ENCODE measurements at regions not wholly inside any gene's neighbourhood (a gene's known extent, or its start where the extent isn't known, plus 50 kb on each side); places are given as distances from the start of the nearest gene placed in this dataset.

DNA sequence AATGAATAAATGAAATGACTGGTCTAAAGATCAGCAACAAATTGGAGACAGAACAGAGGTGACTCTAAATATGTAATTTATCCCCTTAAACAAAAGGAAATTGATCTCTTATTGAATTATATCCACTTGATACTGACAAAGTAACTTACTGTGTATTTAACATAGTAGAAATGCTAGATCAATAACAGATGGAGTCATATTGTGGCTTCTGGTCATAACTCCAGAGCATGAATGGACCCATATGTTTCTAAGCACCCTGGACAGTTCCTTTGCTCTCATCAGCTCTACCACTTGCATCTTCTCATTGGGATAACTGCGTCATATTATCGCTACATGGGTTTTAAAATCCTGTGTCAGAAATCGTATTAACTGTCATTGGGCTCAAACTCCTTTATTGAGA lies 222.3 kb downstream of the ETS1 start:
- DNase-seq = peak in 1 of 2 donors; percentile 15

DNA sequence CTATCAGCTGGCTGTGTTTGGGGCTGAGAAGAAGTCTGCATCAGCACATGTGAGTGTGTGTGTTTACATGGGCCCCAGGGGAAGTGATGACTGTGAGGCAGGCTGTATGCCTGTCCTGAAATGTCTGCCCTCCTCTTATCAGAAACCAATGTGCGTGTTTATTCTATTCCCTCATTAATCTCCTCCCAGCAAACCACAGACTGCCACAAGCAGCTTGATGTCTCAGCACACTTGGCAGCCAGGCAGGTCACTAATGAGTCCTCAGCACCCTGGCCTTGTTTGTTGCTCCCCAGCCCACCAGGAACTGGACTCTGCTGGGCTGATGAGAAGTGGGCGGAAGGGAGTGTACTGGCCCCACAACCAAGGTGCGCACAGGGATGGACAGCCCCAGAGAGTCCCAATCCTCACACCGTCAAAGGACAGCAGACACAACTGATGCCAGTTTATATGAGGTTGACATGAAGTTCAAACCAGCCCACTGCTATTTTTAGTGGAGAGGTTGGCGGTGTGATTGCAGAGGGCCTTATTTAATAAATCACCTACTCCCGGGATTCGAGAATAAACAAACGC lies 225.8 kb downstream of the ETS1 start:
- DNase-seq = no peak

DNA sequence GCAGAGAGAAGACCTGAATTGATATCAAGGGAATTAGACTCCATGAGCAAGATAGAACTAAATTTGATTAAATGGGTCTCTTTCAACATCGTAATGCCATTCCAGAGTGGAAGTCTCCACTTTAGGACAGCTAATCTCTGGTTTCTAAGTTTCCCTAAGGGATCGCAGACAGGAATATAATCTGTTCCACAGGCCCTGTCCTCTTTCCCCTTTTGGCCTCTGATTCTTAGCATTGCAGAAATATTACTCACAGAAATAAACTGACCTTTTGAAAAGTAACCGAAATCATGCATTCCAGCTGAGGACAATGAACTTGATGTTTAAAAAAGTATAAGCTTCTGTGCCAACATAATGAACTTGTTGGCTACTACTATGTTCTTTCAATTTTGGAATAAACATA lies 227.8 kb downstream of the ETS1 start:
- no peak for DNase-seq

DNA sequence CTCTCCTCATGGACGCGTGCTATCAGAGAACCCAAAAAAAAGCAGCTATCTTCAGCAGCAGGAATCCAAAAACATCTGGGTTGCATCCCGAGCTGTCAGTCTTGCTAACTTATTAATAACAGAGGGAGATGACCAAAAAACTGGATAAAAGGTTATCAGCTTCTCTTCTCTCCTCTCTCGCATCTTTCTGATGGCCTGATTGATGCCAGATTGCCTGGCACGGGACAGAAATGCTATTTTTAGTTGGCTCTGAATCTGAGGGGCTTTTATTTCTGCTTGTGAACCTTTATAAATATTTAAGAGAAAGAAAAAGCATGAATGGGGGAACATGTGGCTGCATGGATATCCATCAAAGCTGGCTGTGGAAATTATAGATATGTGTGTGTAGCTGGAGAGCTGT lies 230.3 kb downstream of the ETS1 start:
- no peak for DNase-seq

DNA sequence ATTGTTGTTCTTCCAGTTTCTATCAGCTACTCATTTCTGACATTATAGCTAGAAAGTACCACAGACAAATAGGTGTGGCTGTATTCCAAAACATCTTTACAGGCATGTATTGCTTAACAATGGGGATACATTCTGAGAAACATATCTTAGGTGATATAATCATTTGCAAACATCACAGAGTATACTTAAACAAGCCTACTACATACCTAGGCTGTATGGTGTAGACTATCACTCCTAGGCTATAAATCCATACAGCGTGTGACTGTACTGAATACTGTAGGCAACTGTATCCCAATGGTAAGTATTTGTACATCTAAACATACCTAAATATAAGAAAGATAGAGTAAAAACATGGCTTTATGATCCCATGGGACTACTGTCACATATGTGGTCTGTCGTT lies 231.8 kb downstream of the ETS1 start:
- DNase-seq = no peak

DNA sequence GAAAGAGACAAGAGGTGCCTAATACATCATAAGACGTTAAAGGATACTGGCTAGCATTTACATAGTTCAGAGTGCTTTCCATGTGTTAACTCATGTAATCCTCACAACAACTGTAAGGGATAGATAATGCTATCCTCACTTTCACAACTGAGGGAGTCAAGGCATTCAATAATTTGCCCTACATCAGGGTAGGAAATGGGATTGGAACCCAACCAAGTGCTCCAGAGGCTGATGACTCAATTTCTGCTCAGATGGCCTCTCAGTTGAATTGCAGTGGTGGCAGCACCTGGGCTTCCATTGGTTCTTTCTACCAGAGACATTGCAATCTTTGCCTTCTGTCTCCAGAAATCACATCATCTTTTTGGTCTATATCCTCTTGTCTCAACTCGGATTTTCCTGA lies 232.9 kb downstream of the ETS1 start:
- no peak for DNase-seq

DNA sequence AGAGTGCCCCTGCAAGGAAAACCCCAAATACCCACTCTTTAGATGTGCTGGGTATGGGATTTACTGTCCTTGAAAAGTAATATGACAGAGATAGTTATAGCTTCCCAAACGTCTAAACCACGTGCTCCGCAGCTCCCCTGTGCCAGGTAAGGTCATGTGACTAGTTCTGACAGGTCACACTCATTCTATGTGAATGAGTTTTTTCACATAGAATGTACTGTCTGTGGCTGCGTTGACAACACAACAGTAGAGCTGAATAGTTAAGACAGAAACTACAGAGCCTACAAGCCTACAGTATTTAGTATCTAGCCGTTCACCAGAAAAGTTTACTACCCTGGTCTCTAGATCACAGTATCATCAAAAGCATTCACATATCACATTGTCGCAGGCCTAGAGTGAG lies 236.2 kb downstream of the ETS1 start:
- DNase-seq = no peak

DNA sequence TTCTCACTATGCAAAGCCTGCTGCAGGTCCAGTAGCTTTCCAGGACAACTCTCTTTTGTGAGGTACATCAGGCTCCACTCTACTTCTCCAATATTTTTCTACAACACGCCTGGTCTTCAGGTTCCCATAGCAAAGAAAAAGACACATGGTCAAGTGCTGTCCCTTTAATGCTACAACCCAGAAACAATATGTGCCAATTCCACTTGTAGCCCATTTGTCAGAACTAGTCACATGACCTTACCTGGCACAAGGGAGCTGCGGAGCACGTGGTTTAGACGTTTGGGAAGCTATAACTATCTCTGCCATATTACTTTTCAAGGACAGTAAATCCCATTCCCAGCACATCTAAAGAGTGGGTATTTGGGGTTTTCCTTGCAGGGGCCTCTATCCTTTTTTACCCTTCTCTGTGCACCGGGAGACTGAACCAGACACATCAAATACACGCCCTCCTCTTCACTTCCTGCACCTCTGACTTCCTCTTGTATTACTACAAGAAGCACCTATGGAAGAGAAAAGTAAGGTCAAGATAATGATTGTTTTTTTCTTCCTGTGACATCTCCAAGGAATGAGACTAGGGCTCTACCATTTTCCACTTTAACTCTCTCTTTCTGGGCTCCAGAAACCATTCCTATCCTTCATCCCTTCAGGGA lies 237.6 kb downstream of the ETS1 start:
- no peak for DNase-seq

DNA sequence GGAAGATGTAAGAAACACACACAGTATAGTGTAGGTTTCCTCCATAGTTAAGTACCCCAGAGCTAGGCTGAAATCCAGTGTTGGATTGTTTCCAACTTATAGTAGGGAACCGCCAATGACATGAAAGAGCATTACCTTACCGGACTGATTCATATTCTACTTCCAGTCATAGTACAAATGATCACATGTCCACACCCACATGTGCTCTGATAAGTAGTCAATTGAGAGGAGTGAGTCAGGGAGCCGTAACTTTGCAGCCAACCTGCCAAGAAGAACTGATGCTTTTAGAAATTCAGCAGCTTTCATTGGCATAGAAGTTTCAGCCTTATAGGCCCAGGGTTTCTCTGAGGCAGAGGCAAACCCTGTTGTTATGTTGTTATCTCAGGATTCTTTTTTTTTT lies 240.6 kb downstream of the ETS1 start:
- no peak for DNase-seq

DNA sequence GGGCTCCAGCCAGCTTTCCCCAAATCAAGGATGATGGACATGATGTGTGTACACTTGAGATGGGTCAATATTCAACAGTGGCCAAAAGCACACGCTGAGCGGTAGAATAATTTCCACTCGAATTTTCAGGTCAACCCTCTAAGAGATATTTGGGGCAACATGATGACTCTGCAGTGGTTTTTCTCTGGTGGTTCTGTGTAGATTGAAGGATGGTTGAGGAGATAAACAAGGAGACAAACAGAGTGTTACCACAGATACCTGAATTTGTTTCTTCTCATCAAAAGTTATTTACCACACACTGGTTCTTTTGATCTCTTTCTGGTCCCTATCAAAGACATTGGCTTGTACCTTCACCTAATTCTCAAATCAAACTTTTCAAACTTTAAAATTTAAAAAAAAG lies 242.0 kb downstream of the ETS1 start:
- no peak for DNase-seq

DNA sequence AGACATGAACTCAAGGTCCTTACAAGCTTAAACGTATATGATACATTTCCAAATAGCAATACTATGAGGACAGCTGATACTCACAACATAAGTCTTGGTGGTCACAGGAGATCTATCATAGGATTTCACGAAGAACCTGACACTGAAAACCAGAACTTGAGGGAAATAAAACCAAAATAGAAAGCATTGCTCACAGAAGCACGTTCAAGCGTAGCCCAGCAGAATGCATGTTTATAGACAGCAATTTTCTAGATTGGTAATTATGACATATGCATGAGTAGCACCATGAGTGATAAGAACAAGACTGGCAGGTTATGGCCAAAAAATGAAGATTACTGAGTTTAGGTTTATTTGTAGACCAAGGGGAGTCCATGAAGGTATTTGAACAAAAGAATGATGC lies 243.5 kb downstream of the ETS1 start:
- DNase-seq = no peak

DNA sequence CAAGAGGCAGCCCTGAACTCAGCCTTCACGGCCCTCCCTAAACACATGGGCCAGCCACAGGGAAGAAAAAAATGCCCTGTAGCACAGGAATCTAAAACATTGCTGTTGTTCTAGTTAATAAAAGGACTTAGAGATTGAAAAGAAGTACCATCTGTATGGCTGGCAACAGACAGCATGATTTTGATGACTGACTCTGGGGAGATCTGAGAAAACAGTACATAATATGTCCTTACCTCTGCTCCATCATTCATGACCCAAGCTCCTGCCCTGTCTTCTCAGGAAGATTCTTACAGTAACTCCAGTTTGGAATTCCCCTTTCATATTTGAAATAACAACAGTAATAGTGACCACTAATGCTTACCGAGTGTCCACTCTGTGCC lies 244.2 kb downstream of the ETS1 start:
- DNase-seq = no peak

DNA sequence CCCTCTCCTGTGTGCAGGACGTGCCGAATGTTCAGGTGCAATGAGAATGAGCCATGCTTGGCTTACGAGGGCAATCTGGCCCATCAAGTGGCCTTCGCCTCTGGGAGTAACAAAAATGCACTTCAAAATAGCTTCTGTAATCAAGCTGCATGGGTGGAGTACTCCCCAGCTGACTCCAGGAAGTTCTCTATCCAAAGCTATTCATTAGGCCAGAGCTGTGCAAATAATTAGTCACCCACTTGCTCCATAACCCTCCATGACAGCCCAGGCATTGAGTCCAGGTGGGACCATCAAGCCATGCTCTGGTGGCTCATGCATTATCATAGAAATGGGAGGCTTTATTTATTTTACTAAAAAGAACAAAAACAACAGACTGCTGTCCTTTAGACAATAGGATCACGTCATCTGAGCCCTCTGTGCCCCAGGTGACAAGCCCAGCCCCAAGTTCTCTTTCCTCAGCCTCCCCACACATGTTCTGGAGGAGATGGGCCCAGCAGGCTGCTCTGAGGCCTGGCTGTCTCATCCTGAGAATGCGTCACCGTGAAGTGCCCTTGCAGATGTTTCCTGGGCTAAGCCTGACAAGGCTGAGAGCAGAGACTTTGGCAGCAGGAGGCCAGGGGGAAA lies 244.7 kb downstream of the ETS1 start:
- DNase-seq = peak in 1 of 2 donors; percentile 5

DNA sequence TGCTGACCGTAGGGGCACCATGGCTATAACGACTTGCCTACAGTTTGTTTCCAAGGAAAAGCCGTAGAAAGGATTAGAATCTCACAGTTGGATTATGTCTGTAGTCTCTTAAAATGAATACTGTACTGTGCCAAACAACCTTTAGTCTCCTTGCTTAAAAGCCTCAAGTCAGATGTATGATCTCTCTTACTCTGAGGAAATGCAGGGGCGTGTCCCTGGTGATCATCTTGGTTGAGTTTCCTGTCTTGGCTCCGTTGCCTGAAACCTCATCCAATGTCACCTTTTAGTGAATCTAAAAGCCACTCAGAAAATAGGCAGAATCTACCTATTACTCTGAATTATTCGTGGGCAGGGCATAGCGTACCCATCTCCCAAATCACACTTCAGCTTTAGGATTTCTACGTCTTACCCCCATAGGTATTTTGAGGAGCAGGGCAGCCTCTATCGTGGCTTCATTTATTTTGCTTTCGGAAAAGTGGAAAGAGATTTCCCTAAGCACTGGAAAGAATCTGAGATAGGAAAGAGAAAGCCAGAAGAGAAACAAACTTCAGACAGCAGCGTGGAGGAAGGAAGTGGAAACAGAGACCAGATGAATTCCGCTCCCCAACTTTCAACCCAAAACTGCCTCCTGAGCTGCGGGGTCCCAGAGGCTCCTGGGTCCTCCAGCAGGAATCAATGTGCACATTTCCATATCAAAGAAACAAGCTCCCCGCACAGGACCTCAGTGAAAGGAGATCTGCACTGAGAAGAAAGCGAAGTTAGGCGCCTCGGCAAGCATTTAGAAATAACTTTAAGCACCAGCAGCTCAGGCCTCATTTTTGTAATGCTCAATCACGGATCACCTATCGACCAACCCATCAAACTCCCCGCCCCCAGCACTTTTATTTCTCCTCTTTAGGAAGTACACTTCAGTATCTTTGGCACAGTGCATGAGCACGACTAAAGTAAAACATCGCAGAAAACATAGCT lies 245.8 kb downstream of the ETS1 start:
- no peak for DNase-seq

DNA sequence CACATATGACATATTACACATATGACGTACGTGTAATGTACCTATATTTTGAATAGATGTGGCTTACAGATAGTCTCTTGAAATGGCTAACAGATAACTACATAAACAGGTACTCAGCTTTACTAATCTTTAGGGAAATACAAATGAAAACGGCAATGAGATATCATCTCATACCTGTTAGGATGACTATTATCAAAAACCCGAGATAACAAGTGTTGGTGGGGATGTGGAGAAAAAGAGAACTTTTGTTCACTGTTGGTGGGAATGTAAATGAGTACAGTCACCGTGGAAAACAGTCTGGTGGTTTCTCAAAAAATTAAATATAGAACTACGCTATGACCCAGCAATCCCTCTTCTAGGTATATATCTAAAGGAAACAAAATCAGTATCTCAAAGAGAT lies 247.6 kb downstream of the ETS1 start:
- no peak for DNase-seq

DNA sequence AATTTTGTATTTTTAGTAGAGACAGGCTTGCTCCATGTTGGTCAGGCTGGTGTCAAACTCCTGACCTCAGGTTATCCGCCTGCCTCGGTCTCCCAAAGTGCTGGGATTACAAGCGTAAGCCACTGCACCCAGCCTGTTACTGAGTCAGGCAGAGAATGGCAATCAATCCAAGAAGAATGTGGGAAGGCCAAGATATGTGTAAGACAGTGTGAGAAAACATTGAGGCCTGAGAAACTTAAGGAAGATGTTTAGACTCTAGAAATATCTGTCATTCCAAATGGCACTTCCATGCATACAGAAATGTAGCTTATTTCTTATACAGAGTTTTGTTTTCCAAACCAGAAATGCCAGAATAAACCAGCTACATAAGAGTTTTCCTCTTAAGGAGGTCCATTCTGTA lies 248.5 kb downstream of the ETS1 start:
- DNase-seq = no peak

DNA sequence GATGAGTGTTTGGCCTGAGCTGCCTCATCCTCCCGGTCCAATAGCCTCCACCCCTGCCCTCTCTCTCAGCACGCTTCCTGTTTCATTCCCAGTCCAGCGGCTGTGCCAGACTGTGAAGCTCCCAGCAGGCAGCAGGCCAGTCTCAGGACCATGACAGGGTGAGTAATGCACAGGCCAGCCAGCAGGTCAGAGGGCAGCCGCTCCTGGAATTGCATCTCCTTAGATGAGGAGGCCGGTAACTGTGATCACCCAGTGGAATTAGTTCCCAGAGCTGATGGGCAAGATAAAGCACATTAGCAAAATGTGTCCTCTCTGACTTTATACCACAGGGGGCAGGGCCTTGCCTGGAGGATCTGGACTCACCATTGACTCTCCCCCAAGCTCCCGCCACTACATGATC lies 251.2 kb downstream of the ETS1 start:
- no peak for DNase-seq

DNA sequence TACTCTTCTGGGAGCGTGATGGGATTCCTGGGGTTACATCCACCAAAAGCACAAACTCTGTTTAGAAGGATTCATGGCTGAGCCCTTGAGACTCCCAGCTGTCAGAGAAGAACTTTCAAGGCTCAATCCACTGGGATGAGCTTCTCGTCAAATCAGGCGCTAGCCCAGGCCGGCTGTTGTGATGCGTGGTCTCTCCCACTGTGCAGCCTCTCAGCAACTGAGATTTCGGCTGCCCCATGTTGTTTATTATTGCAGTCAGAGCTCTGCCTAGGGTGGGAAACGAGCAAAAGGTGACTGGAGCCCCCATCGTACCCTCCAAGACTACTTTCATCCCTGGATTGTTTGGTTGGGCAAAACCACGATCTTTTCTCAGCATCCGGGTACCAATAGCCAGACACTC lies 251.6 kb downstream of the ETS1 start:
- no peak for DNase-seq

DNA sequence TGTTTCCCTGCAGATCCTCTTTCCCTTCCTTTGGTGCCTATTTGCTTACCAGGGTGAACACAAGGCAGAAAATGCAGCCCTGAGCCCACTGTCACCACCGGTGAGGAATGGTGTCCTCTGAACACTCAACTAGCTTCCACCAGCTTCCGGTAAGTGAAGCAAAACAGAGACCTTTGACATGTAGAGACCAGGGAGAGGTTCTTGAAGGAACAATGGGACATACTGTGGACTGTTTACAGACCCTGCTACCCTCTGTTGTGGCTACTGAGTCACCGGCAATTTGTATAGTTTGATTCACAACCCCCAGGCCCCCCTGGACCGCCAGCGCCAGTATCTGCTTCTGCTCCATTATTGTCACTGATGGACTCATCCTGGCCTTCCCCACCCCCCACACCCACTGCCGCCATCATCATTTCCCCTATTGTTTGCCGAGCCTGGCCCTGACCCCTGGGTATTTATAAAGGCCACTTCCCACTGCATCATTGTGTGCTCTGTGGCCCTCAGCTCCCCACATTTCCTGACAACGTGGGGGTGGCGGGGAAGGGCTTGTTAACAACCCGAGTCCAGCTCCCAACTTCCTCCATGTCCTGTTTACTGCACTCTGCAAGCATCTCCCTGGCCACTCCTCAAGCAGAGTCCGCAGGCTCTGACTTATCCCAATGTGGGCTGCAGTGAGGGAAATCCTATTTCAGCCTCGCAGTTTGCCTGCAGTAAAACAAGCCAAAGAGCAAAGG lies 252.9 kb downstream of the ETS1 start:
- DNase-seq = peak; percentile 22 to 66

DNA sequence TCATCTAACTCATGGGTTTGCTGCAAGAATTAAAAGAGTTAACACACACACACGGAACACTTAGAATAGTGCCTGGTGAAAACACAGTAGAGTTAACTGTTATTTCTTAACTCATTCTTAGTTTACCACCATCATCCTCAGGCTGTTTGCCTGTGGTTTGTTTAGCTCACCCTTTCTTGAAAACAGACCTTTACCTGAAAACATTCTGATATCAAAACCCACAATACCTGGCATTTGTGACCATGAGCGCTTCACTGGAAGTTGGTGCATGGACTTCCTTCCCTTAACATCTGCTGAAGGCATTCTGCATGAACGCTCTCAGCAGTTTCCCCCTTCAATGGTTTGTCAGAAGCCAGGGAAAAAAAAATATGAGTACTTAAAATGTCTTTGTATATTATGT lies 256.0 kb downstream of the ETS1 start:
- no peak for DNase-seq

DNA sequence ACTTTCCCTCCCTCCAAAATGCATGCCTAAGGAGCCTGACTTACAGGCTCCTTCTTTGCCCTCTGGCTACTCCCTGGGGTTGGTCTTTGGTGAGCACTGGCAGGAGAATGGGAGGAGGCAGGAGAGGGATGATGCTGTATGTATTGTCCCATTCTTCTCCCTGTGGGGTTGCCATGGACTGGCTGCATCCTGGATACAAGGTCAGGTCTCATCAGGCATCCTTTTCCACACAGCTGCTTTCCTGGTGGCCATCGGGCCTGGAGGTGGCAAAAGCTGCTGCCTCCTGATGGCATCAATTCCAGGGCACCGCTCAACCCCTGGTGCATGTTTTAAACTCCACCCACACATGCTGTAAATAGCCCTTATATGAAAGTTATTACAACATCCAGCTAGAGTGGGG lies 257.2 kb downstream of the ETS1 start:
- no peak for DNase-seq

DNA sequence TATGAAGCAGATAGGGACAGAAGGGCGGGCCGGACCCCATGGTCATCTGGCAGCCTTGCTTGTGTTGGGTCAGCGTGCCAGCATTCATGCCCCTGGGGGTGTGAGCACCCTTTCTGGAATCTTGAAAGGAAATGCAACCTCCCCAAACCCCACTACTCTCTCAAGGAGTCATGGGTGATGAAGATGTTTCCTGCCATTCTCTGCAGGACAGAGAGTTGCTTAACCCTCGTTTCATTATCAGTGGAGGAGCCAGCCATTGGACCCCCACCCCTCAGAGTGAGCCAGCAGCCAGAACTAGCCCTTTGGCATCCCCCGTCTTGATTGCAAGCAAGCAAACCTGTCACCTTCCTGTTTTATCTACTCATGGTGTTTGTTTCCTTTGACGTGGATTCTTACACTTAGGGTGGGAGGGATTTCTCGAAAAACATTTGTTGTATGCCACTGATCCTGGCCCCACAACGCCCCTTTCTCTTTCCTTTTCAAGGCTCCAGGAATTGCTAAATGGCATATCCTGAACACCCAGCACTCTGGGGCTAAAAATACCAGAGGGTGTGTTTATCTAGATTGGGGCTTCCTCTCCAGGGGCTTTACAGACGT lies 258.3 kb downstream of the ETS1 start:
- DNase-seq = no peak

Measured in inflammatory macrophage (primary cell).